ENCODE measurements at regions not wholly inside any gene's neighbourhood (a gene's known extent, or its start where the extent isn't known, plus 50 kb on each side); places are given as distances from the start of the nearest gene placed in this dataset.

- TF ChIP-seq CTCF (IDR thresholded peaks at IDR 0.05) (no peak), POLR2AphosphoS5 (IDR thresholded peaks at IDR 0.05) (no peak), EP300 (IDR thresholded peaks at IDR 0.05) (no peak)
Measured at GRCh38 chrX:131649741-131650140, 105.9 kb downstream of the OR13H1 start.

All from suprapubic skin (tissue), 4 donors.